Left cardiac atrium (tissue), 4 donors: ENCODE measurements at regions not wholly inside any gene's neighbourhood (a gene's known extent, or its start where the extent isn't known, plus 50 kb on each side); places are given as distances from the start of the nearest gene placed in this dataset.

ENCODE experiments used
- ATAC-seq, 2 donors: fragments of 200-7000 bp; cut with Tn5 transposase; one replicate each; pipeline ENCODE4 v1.9.1; 2020; ENCODE audit warnings: mild to moderate bottlenecking in 2 of 2, moderate library complexity in 2 of 2
- DNase-seq: peaks from one replicate; pipeline ENCODE4 v3.0.0-alpha.2; 2020
- intact Hi-C, 2 donors: fragments of 100-400 bp; cut with DNase I; formaldehyde crosslinking; loops; one replicate each; pipeline versions ENCODE4 v1.14.1 to v1.15.1; 2022 to 2023
- donor health status: DM: no; HTN: yes; CAD: no.
- donor health status: DM: no; HTN: yes; CAD: no; lungs with severe emphysema.
- donor health status: DM: yes; HTN: yes; CAD: no.
- donor health status: Dilated cardiomyopathy.

GRCh38 chr2:147659051-147659450 lies 185.8 kb upstream of the ACVR2A start:
- DNase-seq (no peak), ATAC-seq (no peak)
- intact Hi-C loops: no loop called here

GRCh38 chr2:147657086-147658000 lies 187.5 kb upstream of the ACVR2A start:
- ATAC-seq (no peak), DNase-seq (no peak)
- intact Hi-C loops: no loop called here

DNA sequence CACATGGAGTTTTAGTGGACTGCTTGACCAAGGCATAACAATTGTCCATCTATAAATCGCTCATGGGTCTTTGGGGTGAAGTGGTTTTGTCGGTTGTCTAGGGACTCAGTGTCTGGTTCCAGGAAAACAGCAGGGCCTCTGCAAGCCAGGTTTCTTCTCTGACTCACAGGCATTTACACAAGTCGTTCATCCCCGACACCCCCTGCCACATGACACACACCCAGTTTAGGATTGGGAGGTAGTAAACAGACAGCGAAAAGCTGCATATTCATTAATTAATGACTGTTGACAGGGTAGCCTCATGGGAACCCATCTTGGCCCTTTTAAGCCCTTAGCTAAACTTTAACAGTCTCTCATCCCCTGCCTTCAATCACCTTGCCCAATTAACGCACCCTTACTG lies 194.8 kb upstream of the ACVR2A start:
- ATAC-seq (no peak), DNase-seq (no peak)
- intact Hi-C loops: no loop called here

- DNase-seq (no peak), ATAC-seq (no peak)
- intact Hi-C loops: no loop called here
These were observed 195.5 kb upstream of the ACVR2A start for GRCh38 chr2:147649286-147649685.

DNA sequence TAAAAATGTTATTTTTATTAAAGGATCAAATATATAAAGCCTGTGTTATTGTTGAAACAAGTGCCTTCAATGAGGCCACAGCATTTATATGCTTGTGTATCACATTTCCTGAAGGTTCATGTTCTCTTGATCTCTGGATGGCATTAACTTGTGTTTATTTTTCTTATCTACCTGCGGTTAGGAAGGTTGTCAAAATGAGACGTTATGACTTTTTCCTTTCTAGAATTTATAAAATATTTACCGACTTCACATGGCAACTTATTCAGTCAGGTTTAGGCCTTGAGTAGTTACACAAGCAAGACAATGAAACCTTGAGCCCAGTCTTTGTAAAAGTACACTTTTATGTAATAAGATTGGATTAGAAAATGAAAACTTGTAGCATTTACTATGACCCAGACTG lies 196.4 kb upstream of the ACVR2A start:
- DNase-seq (no peak), ATAC-seq (no peak)
- intact Hi-C loops: no loop called here

GRCh38 chr2:147647816-147648215 lies 197.0 kb upstream of the ACVR2A start:
- no peak for DNase-seq
- intact Hi-C loops: no loop called here
- no peak for ATAC-seq

DNA sequence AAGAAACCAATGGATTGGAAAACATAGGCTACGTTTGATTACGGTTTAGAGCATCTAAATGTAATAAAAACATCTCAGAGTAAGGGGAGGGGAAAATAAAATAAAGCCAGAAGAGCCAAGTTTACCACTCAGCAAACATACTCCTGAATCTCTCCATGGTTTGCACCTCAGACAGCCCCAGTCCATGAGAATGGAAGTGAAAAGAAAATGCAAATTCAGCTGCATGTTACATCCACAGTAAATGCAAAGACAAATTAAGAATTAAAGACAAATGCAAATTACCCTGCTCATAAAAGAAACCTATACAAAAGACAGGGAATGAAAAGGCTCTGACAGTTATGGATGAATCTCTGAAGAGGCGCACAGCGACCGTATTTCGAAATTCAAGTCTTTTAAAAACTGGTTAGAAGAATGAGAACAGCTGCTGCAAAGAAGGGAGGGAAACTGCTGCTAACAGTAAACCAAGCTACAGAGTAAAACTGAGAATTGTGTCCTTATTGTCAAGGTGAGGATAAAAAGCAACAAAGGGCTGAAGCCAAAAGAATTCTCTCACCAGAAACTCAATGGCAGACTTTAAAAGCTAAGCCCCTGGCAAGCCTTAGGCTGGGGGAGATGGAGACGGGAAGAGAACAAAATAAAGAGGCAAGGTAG lies 197.9 kb upstream of the ACVR2A start:
- intact Hi-C loops: no loop called here

GRCh38 chr2:147644491-147644890 lies 200.3 kb upstream of the ACVR2A start:
- intact Hi-C loops: no loop called here
- no peak for ATAC-seq
- no peak for DNase-seq

More for the DNA sequence above, 197.9 kb upstream of the ACVR2A start:
- ATAC-seq: no peak
- no peak for DNase-seq

DNA sequence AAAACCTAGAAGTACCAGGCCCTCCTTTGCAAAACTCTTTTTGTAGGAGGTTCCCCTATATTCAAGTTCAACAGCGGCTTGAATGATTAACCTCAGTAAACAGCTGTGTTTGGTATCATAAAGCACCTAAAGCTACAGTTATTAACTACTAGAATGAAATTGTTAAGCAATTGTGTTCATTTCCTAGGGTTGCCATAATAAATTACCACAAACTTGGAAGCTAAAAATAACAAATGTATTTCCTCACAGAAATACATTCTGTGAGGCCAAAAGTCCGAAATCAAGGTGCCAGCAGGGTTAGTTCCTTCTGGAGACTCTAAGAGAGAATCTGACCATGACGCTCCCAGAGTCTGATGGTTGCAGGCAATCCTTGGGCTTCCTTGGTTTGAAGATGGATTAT lies 202.1 kb upstream of the ACVR2A start:
- intact Hi-C loops: no loop called here
- DNase-seq (no peak), ATAC-seq (no peak)

DNA sequence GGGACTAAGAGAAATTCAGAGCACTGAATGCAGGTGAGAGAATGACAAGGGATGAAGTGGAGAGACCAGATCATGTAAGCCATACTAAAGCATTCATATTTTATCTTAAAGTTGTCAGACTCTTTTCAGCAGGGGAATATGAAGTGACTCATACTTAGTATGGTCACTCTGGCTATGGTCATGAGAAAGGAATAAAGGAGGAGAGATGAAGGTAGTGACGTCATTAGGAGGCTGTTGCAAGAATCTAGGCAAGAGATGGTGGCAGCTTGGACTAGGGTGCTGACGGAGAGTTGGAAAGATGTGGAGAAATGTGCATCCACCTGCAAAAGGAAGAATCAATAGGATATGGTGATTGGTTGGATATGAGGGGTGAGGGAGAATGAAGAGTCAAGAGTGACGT lies 203.2 kb upstream of the ACVR2A start:
- no peak for ATAC-seq
- no peak for DNase-seq
- intact Hi-C loops: no loop called here

GRCh38 chr2:147639891-147640290 lies 204.9 kb upstream of the ACVR2A start:
- intact Hi-C loops: no loop called here
- no peak for ATAC-seq
- DNase-seq: no peak

GRCh38 chr2:147639386-147639785 lies 205.4 kb upstream of the ACVR2A start:
- no peak for ATAC-seq
- intact Hi-C loops: no loop called here
- no peak for DNase-seq

DNA sequence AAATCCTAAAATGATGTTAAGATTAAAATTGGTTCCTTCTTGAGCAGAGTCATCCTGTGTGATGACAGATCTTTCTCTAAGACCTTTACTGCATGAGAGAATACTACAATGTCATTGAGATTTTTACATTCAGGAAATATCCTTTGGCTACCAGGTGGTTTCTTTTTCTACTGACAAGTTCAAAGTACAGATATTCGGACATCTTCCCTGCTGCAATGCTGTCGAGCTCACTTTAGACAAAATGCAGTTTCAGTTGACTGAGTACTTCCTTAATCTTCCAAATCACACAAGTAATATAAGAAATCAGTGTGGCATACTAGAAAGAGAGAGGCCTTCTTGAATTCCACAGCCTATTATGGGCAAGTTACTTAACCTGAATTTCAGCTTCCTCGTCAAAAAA lies 207.9 kb upstream of the ACVR2A start:
- intact Hi-C loops: no loop called here
- DNase-seq (no peak), ATAC-seq (no peak)

GRCh38 chr2:147636238-147636882 lies 208.5 kb upstream of the ACVR2A start:
- ATAC-seq (peak; percentile 70 to 81), DNase-seq (no peak)
- intact Hi-C loops: no loop called here

- DNase-seq (no peak), ATAC-seq (no peak)
- intact Hi-C loops: no loop called here
These were observed 210.0 kb upstream of the ACVR2A start for GRCh38 chr2:147634826-147635225.

- ATAC-seq (peak; percentile 30 to 70), DNase-seq (no peak)
- intact Hi-C loops: no loop called here
These were observed 212.6 kb upstream of the ACVR2A start for GRCh38 chr2:147632198-147632597.

DNA sequence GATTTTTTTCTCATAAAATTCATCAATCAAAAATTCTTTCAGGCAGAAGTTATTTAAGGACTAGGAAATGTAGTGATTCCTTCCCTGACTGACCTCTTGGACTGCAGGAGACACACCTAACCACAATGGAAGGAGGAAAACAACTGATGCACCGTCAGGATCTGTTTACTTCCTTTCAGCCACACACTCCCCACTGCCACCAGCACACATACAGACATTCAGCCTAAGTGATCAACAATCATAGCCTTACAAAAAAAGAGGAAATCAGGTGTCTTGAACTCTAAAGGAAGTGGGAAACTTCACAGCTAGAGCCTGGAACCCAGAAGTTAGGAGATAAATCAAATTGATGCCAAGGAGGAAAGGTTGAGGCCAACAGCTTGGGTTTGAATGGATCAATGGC lies 213.5 kb upstream of the ACVR2A start:
- ATAC-seq (no peak), DNase-seq (no peak)
- intact Hi-C loops: no loop called here

DNA sequence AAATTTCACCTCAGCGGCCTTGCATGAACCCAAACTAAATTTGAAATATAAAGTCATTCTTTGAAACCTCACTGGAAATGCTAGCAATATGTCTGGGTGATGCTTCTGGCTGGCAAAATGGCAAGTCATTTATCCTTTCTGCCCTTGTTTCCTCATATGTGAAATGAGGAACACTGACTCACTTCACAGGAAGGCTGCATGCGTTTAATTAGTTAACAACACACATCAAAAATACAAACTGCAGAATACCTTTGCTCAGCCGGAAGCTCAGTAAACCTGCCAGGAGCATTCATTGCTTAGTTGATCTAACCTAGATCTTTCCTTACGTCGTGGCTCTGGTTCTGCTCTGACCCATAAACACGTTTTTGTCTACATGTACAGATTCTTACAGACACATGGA lies 214.2 kb upstream of the ACVR2A start:
- intact Hi-C loops: no loop called here
- ATAC-seq (no peak), DNase-seq (no peak)

GRCh38 chr2:147628971-147629421 lies 215.8 kb upstream of the ACVR2A start:
- ATAC-seq: peak in 1 of 2 donors; percentile 24
- intact Hi-C loops: no loop called here
- DNase-seq: no peak

GRCh38 chr2:147623328-147623727 lies 221.5 kb upstream of the ACVR2A start:
- intact Hi-C loops: no loop called here

More at GRCh38 chr2:147623328-147623727, 221.5 kb upstream of the ACVR2A start:
- no peak for DNase-seq
- no peak for ATAC-seq
